K562 (cell line): ENCODE measurements at regions not wholly inside any gene's neighbourhood (a gene's known extent, or its start where the extent isn't known, plus 50 kb on each side); places are given as distances from the start of the nearest gene placed in this dataset.
A peak's percentile ranks its signal among the peaks of the same experiment; 100 is the strongest.
"Not testable (repeated sequence)": the region's sequence is repeated elsewhere in the genome, so short reads cannot be mapped to it uniquely, and the experiment has no call there.

Experiments
- CXXC5 ChIP-seq: fragments of 250-450 bp; sonication (Bioruptor Pico); IDR thresholded peaks from 2 replicates; pipeline ENCODE4 v1.8.0; 2022; ENCODE audit warnings: inconsistent platforms, mild to moderate bottlenecking, moderate library complexity
- GATAD2B ChIP-seq: fragments of 450-650 bp; IDR thresholded peaks from 2 replicates; pipeline ENCODE4 v1.6.1; 2017; ENCODE audit warnings: mild to moderate bottlenecking, borderline replicate concordance
- MEIS2 ChIP-seq: fragments of 450-650 bp; IDR thresholded peaks from 2 replicates; pipeline ENCODE4 v1.6.1; 2014; ENCODE audit warnings: mild to moderate bottlenecking; ENCODE audit not compliant: partially characterized antibody
- NFRKB ChIP-seq: fragments of 450-650 bp; IDR thresholded peaks from 2 replicates; pipeline ENCODE4 v1.6.1; 2016; ENCODE audit warnings: low read depth
- PHF21A ChIP-seq: fragments of 450-650 bp; IDR thresholded peaks from 2 replicates; pipeline ENCODE4 v1.6.1; 2017; ENCODE audit warnings: low read depth, borderline replicate concordance
- TF ChIP-seq, protein P1 (sequence below), 2 experiments: fragments of 450-650 bp; formaldehyde crosslinking in 1 of 2; IDR thresholded peaks; 2 replicates each; pipeline versions ENCODE4 v1.4.0 to v1.6.1; 2014 to 2020; ENCODE audit warnings: mild to moderate bottlenecking in 2 of 2, borderline replicate concordance in 1 of 2, low read depth in 1 of 2
- TF ChIP-seq, protein P2 (sequence below), 3 experiments: IDR thresholded peaks in 2 of 3; conservative IDR thresholded peaks in 1 of 3; 2 replicates each; pipeline ENCODE4 v1.5.1; 2011 to 2012; ENCODE audit warnings: low read length in 3 of 3, mild to moderate bottlenecking in 3 of 3, control low read depth in 2 of 3, improper control_type of control experiment in 1 of 3, inconsistent platforms in 1 of 3, low read depth in 1 of 3, mixed read lengths in 1 of 3, moderate library complexity in 1 of 3; ENCODE audit not compliant: insufficient read depth in 2 of 3
- TF ChIP-seq, protein P3 (sequence below): fragments of 450-650 bp; formaldehyde crosslinking; IDR thresholded peaks from 2 replicates; pipeline ENCODE4 v1.4.0; 2020; ENCODE audit warnings: mild to moderate bottlenecking, moderate library complexity
- TF ChIP-seq, protein P4 (sequence below): fragments of 450-650 bp; IDR thresholded peaks from 2 replicates; pipeline ENCODE4 v1.6.1; 2016
- TF ChIP-seq, protein P5 (sequence below): fragments of 200-800 bp; sonication (Bioruptor generic); IDR thresholded peaks from 2 replicates; pipeline ENCODE4 v1.6.1; 2017; ENCODE audit warnings: missing genetic modification characterization, missing compliant biosample characterization

DNA sequence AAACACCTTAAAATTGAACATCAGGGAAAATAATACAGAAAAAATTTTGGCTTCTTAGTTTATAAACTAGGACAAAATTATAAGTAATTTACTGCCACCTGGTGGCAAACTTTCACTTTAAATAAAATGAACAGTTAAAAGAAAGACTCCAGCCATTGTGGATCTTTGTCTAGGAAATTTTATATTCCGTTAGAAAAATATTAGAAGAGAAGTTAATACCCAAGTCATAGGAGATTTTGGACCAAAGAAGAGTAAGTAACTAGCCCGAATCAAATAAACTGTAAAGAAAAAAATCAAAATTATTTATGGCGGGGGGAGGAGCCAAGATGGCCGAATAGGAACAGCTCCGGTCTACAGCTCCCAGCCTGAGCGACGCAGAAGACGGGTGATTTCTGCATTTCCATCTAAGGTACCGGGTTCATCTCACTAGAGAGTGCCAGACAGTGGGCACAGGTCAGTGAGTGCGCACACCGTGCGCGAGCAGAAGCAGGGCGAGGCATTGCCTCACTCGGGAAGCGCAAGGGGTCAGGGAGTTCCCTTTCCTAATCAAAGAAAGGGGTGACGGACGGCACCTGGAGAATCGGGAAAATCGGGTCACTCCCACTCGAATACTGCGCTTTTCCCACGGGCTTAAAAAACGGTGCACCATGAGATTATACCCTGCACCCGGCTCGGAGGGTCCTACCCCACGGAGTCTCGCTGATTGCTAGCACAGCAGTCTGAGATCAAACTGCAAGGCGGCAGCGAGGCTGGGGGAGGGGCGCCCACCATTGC is 73.4 kb upstream of the SCIN start (continued):
- TF ChIP-seq, protein P1, sequence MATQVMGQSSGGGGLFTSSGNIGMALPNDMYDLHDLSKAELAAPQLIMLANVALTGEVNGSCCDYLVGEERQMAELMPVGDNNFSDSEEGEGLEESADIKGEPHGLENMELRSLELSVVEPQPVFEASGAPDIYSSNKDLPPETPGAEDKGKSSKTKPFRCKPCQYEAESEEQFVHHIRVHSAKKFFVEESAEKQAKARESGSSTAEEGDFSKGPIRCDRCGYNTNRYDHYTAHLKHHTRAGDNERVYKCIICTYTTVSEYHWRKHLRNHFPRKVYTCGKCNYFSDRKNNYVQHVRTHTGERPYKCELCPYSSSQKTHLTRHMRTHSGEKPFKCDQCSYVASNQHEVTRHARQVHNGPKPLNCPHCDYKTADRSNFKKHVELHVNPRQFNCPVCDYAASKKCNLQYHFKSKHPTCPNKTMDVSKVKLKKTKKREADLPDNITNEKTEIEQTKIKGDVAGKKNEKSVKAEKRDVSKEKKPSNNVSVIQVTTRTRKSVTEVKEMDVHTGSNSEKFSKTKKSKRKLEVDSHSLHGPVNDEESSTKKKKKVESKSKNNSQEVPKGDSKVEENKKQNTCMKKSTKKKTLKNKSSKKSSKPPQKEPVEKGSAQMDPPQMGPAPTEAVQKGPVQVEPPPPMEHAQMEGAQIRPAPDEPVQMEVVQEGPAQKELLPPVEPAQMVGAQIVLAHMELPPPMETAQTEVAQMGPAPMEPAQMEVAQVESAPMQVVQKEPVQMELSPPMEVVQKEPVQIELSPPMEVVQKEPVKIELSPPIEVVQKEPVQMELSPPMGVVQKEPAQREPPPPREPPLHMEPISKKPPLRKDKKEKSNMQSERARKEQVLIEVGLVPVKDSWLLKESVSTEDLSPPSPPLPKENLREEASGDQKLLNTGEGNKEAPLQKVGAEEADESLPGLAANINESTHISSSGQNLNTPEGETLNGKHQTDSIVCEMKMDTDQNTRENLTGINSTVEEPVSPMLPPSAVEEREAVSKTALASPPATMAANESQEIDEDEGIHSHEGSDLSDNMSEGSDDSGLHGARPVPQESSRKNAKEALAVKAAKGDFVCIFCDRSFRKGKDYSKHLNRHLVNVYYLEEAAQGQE (IDR thresholded peaks at IDR 0.05; ENCODE audit: borderline replicate concordance): peak; percentile 26; the same call in 1 of the 2 replicates
- TF ChIP-seq, protein P1 (CRISPR knock-in tag; IDR thresholded peaks at IDR 0.05; ENCODE audit: low read depth): not testable (repeated sequence)
- TF ChIP-seq GATAD2B (peak; percentile 21; the same call in 1 of the 2 replicates), CXXC5 (CRISPR knock-in tag) (peak; percentile 31; the same call in 1 of the 2 replicates), PHF21A (peak; percentile 71; the same call in 1 of the 2 replicates), MEIS2 (peak; percentile 60), NFRKB (peak; percentile 40; the same call in 1 of the 2 replicates)
- TF ChIP-seq, protein P2, sequence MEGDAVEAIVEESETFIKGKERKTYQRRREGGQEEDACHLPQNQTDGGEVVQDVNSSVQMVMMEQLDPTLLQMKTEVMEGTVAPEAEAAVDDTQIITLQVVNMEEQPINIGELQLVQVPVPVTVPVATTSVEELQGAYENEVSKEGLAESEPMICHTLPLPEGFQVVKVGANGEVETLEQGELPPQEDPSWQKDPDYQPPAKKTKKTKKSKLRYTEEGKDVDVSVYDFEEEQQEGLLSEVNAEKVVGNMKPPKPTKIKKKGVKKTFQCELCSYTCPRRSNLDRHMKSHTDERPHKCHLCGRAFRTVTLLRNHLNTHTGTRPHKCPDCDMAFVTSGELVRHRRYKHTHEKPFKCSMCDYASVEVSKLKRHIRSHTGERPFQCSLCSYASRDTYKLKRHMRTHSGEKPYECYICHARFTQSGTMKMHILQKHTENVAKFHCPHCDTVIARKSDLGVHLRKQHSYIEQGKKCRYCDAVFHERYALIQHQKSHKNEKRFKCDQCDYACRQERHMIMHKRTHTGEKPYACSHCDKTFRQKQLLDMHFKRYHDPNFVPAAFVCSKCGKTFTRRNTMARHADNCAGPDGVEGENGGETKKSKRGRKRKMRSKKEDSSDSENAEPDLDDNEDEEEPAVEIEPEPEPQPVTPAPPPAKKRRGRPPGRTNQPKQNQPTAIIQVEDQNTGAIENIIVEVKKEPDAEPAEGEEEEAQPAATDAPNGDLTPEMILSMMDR (IDR thresholded peaks at IDR 0.05 in 2 of 3, conservative IDR thresholded peaks at IDR 0.05 in 1 of 3; ENCODE audit: insufficient read depth in 2 of 3, low read depth in 1 of 3, low read length in 3 of 3): peak in 2 of 3 experiments; percentile 32 to 58; a peak in 3 of 6 replicates
- TF ChIP-seq, protein P3, sequence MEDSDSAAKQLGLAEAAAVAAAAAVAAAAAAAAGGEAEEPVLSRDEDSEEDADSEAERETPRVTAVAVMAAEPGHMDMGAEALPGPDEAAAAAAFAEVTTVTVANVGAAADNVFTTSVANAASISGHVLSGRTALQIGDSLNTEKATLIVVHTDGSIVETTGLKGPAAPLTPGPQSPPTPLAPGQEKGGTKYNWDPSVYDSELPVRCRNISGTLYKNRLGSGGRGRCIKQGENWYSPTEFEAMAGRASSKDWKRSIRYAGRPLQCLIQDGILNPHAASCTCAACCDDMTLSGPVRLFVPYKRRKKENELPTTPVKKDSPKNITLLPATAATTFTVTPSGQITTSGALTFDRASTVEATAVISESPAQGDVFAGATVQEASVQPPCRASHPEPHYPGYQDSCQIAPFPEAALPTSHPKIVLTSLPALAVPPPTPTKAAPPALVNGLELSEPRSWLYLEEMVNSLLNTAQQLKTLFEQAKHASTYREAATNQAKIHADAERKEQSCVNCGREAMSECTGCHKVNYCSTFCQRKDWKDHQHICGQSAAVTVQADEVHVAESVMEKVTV: peak; percentile 50; the same call in 1 of the 2 replicates
- TF ChIP-seq, protein P4, sequence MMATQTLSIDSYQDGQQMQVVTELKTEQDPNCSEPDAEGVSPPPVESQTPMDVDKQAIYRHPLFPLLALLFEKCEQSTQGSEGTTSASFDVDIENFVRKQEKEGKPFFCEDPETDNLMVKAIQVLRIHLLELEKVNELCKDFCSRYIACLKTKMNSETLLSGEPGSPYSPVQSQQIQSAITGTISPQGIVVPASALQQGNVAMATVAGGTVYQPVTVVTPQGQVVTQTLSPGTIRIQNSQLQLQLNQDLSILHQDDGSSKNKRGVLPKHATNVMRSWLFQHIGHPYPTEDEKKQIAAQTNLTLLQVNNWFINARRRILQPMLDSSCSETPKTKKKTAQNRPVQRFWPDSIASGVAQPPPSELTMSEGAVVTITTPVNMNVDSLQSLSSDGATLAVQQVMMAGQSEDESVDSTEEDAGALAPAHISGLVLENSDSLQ: 0 out of 2 replicates have a peak, but pooled peaks have one; percentile 26
- TF ChIP-seq, protein P5, sequence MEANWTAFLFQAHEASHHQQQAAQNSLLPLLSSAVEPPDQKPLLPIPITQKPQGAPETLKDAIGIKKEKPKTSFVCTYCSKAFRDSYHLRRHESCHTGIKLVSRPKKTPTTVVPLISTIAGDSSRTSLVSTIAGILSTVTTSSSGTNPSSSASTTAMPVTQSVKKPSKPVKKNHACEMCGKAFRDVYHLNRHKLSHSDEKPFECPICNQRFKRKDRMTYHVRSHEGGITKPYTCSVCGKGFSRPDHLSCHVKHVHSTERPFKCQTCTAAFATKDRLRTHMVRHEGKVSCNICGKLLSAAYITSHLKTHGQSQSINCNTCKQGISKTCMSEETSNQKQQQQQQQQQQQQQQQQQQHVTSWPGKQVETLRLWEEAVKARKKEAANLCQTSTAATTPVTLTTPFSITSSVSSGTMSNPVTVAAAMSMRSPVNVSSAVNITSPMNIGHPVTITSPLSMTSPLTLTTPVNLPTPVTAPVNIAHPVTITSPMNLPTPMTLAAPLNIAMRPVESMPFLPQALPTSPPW (CRISPR knock-in tag): peak; percentile 55; the same call in 1 of the 2 replicates
